ENCODE measurements at regions not wholly inside any gene's neighbourhood (a gene's known extent, or its start where the extent isn't known, plus 50 kb on each side); places are given as distances from the start of the nearest gene placed in this dataset.

DNA sequence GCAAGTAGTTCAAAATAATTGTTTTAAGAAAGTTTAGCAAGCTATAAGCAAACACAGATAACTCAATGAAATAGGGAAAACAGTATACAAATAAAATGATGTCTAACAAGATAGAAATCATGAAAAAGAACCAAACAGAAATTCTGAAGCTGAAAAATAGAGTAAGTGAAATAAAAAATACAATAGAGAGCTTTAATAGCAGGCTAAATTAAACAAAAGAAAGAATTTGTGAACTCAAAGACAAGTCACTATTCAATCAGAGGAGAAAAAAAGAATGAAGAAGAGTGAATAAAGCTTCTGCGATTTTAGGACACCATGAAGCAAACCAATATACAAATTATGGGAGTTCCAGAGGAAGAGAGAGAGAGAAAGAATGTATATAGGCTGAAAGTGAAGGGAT, 576.8 kb downstream of the STK39 start (continued):
- TF ChIP-seq, protein P1, sequence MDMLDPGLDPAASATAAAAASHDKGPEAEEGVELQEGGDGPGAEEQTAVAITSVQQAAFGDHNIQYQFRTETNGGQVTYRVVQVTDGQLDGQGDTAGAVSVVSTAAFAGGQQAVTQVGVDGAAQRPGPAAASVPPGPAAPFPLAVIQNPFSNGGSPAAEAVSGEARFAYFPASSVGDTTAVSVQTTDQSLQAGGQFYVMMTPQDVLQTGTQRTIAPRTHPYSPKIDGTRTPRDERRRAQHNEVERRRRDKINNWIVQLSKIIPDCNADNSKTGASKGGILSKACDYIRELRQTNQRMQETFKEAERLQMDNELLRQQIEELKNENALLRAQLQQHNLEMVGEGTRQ (IDR thresholded peaks at IDR 0.05; ENCODE audit: low read length) = no peak
